Activated CD4-positive, alpha-beta T cell treated with anti-CD3 and anti-CD28 coated beads, Interleukin-2, amount 50 U/mL, for 48 hours (primary cell): ENCODE measurements at regions not wholly inside any gene's neighbourhood (a gene's known extent, or its start where the extent isn't known, plus 50 kb on each side); places are given as distances from the start of the nearest gene placed in this dataset.
A peak's percentile ranks its signal among the peaks of the same experiment; 100 is the strongest.

Source experiments
- DNase-seq, 2 experiments: peaks; one replicate each; pipeline ENCODE4 v3.0.0-alpha.2; 2020

- DNase-seq = no peak
Measured at GRCh38 chr16:13394488-13394887, 493.1 kb downstream of the SHISA9 start.

GRCh38 chr16:13397126-13397525 is 495.7 kb downstream of the SHISA9 start:
- DNase-seq = no peak

- DNase-seq = no peak
Measured at GRCh38 chr16:13401641-13402040, 500.2 kb downstream of the SHISA9 start.

GRCh38 chr16:13402601-13403000 is 501.2 kb downstream of the SHISA9 start:
- DNase-seq = no peak

- no peak for DNase-seq
Measured at GRCh38 chr16:13403326-13403725, 501.9 kb downstream of the SHISA9 start.

- no peak for DNase-seq
Measured at GRCh38 chr16:13414154-13414553, 505.8 kb upstream of the ERCC4 start.

- DNase-seq = no peak
Measured at GRCh38 chr16:13419589-13419988, 500.4 kb upstream of the ERCC4 start.

- no peak for DNase-seq
Measured at GRCh38 chr16:13421726-13422125, 498.2 kb upstream of the ERCC4 start.

- no peak for DNase-seq
Measured at GRCh38 chr16:13425836-13426235, 494.1 kb upstream of the ERCC4 start.

GRCh38 chr16:13426269-13426668 is 493.7 kb upstream of the ERCC4 start:
- no peak for DNase-seq

GRCh38 chr16:13426736-13427135 is 493.2 kb upstream of the ERCC4 start:
- no peak for DNase-seq

GRCh38 chr16:13427943-13428342 is 492.0 kb upstream of the ERCC4 start:
- DNase-seq = no peak

- DNase-seq = no peak
Measured at GRCh38 chr16:13429416-13429815, 490.5 kb upstream of the ERCC4 start.

GRCh38 chr16:13435415-13435814 is 484.5 kb upstream of the ERCC4 start:
- no peak for DNase-seq

- DNase-seq = no peak
Measured at GRCh38 chr16:13435873-13436474, 484.0 kb upstream of the ERCC4 start.

- no peak for DNase-seq
Measured at GRCh38 chr16:13436641-13437412, 483.1 kb upstream of the ERCC4 start.

GRCh38 chr16:13437413-13437795 is 482.6 kb upstream of the ERCC4 start:
- no peak for DNase-seq

GRCh38 chr16:13438064-13438463 is 481.9 kb upstream of the ERCC4 start:
- DNase-seq = no peak

GRCh38 chr16:13439766-13440165 is 480.2 kb upstream of the ERCC4 start:
- no peak for DNase-seq

GRCh38 chr16:13441675-13442074 is 478.3 kb upstream of the ERCC4 start:
- DNase-seq = no peak

GRCh38 chr16:13448346-13448745 is 471.6 kb upstream of the ERCC4 start:
- DNase-seq = no peak

GRCh38 chr16:13453325-13453724 is 466.6 kb upstream of the ERCC4 start:
- no peak for DNase-seq

GRCh38 chr16:13453938-13454553 is 465.9 kb upstream of the ERCC4 start:
- DNase-seq = peak; percentile 16 to 28

GRCh38 chr16:13463619-13464018 is 456.3 kb upstream of the ERCC4 start:
- no peak for DNase-seq
